GM12874 (cell line): ENCODE measurements at regions not wholly inside any gene's neighbourhood (a gene's known extent, or its start where the extent isn't known, plus 50 kb on each side); places are given as distances from the start of the nearest gene placed in this dataset.

Experiments
- TF ChIP-seq, protein P1 (sequence below): IDR thresholded peaks from 2 replicates; pipeline ENCODE4 v1.5.1; 2011; ENCODE audit warnings: low read depth, mild to moderate bottlenecking, control low read depth, low read length, moderate library complexity; ENCODE audit not compliant: insufficient read depth

DNA sequence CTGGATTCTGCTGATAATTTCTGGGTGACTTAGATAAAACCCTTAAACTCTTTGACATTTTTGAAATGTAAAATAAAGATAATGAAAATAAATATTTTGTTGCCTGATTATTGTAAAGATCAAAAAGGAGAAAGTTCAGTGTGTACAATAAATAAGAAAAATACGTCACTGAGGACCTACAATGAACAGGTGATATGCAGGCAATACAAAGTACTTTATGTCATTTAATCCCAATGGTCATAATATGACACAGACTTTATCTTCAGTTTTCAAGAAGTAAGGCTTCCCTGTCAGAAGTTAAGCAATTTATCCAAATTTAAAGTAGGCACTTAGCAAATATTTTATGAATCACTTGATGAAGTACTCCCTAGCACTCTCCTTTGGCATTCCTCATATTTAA lies 532.8 kb downstream of the GBA3 start:
- TF ChIP-seq, protein P1, sequence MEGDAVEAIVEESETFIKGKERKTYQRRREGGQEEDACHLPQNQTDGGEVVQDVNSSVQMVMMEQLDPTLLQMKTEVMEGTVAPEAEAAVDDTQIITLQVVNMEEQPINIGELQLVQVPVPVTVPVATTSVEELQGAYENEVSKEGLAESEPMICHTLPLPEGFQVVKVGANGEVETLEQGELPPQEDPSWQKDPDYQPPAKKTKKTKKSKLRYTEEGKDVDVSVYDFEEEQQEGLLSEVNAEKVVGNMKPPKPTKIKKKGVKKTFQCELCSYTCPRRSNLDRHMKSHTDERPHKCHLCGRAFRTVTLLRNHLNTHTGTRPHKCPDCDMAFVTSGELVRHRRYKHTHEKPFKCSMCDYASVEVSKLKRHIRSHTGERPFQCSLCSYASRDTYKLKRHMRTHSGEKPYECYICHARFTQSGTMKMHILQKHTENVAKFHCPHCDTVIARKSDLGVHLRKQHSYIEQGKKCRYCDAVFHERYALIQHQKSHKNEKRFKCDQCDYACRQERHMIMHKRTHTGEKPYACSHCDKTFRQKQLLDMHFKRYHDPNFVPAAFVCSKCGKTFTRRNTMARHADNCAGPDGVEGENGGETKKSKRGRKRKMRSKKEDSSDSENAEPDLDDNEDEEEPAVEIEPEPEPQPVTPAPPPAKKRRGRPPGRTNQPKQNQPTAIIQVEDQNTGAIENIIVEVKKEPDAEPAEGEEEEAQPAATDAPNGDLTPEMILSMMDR: no peak

DNA sequence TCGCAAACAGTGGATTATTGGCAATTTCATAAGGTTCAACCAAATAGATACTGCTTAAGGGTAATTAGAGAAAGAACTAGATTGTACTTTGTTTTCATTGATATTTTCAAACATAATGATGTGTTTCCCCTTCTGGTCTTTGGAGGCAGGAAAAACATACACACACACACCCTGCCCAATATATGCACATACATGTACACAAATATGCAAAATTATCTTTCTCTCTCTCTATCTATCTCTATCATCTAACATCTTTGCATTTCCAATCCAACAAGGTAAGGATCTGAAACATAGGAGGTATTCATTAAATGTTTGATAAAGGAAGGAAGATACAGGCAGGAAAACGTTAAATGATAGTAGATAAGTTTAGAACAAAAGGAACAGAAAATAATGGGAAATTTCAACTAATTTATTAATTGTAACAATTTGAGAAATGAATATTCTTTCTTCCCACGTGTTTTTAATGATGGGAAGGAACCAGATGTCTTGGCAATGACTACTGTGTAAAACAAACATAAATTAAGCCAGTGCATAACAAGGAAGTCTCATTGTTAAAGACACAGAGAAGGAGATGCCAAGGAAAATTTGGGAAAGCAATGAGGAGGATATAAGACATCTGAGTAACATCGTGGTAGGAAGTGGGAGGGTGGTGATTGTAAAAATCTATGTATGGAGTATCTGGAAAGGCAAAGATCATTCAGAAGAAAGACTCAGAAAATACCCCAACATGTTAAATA lies 532.1 kb downstream of the GBA3 start:
- TF ChIP-seq, protein P1: no peak

DNA sequence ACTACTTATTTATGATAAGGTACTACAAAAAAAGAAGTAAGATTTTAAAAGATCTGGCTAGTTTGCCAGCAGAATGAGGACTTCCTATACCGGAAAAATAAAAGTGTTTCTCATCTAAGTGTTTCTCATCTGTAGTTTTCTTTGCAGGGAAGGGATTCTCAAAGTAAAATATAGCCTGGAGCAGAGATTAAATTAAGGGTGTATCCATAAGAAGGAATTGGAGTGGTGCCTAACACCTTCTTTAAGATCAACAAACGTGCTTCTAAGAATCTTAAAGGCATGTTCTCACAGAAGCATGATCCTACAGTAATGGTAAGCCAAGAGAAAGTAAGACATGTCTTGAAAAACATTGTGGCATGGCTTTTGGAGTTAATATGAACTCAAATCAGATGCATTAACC lies 528.2 kb downstream of the GBA3 start:
- TF ChIP-seq, protein P1: no peak

DNA sequence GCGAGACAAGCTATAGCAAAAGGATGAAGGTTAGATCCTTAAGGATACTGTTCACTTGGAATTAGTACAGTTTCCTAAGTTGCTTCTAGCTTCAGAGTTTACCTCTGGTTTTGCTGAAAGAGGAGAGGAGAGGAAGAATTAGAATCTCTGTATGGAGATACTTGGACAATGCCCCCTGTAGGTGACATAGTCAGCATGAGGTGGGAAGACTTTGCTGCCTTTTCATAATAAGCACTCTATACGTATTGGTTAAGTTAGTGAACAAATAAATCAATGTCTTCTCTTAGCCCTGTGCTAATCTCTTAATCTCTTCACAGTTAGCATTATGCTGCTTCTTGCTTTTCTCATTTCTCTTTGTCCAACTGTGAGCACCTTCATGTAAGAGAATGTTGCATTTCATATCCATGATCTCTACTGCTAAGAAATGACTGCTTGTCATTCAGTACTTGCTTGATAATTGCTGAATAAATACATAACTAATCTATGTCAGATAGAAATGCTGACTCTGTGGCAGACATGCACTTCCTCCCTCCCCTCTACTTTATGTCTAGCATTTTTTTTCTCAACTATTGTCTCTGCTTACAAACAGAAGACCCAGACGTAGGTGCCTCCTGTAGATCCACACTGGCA lies 527.2 kb downstream of the GBA3 start:
- TF ChIP-seq, protein P1: no peak

DNA sequence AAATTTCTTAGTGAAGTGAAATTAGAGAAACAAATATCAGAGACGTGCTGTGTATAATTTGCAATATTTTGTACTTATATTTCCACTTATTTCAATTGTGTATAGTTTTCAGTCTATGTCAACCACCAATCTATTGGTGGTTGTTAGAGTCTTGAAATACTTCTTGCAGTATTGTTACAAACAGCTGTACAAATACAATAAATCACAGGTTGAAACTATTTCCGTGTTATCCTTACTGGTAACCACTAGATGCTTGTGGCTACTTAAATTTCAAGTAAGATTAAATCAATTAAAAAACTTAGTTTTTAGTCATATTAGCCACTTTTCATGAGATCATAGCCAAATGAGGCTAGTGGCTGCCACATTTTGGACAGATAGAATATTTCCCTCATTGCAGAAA lies 520.5 kb downstream of the GBA3 start:
- TF ChIP-seq, protein P1: no peak

DNA sequence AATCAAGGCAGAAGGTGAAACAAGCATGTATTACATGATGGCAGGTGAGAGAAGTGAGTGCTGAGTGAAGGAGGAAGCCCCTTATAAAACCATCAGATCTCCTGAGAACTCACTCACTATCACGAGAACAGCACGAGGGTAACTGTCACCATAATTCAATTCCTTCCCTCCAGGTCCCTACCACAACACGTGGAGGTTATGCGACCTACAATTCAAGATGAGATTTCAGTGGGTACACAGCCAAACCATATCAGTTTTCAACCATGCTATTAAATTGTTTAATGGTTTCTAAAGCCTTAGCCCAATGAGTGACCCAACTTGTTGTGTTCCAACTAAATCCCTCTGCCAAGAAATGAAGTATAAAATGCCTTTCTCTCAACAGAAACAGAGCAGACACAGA lies 519.8 kb downstream of the GBA3 start:
- TF ChIP-seq, protein P1: no peak

DNA sequence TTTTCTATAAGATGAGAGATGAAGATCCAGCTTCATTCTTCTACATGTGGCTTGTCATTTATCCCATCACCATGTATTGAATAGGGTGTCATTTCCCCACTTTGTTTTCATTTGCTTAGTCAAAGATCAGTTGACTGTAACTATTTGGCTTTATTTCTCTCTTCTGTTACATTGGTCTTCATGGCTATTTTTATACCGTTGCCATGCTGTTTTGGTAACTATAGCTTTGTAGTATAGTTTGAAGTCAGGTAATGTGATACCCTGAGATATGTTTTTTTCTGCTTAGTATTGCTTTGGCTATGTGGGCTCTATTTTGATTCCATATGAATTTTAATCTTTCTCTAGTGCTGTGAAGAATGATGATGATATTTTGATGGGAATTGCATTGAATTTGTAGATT lies 514.3 kb downstream of the GBA3 start:
- TF ChIP-seq, protein P1: no peak
